HUDEP-2 (cell line): ENCODE measurements at regions not wholly inside any gene's neighbourhood (a gene's known extent, or its start where the extent isn't known, plus 50 kb on each side); places are given as distances from the start of the nearest gene placed in this dataset.

Source experiments
- DNase-seq, 76 experiments: peaks; one replicate each; lab custom pipeline; 2025; ENCODE audit not compliant: unreplicated experiment in 76 of 76; lab: John Stamatoyannopoulos, UW

GRCh38 chr9:660227-660626, 181.3 kb upstream of the DMRT1 start:
- DNase-seq, result no peak

- no peak for DNase-seq
Observed at GRCh38 chr9:663541-663940, 178.0 kb upstream of the DMRT1 start.

DNA sequence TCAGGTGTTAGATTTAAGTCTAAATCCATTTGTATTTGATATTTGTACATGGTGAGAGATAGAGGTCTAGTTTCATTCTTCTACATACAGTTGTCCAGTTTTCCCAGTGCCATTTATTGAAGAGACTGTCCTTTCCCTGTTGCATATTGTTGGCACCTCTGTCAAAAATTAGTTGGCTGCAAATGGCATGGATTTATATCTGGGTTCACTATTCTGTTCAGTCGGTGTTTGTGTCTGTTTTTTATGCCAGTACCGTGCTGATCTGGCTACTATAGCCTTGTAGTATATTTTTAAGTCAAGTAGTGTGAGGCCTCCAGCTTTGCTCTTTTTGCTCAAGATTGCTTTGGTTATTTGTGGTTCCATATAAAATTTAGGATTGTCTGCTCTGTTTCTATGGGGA, 176.2 kb upstream of the DMRT1 start:
- no peak for DNase-seq

DNA sequence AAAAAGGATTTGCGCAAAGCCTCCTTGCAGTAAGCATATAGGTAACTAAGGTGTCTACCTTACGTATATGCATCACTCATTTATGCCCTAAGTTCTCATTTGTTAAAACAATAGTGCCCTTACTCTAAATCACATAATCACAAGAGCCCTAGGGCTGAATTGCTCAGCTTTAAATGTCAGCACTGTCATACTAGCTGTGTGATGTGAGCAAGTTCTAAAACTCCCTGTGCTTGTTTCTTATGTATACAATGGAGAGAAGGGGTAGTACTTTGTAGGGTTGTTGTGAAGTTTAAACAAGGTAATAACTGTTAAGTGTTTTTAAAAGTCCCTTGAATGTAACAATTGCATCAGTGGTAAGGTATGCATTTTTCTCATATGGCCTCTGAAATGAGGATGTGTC, 169.5 kb upstream of the DMRT1 start:
- no peak for DNase-seq

DNA sequence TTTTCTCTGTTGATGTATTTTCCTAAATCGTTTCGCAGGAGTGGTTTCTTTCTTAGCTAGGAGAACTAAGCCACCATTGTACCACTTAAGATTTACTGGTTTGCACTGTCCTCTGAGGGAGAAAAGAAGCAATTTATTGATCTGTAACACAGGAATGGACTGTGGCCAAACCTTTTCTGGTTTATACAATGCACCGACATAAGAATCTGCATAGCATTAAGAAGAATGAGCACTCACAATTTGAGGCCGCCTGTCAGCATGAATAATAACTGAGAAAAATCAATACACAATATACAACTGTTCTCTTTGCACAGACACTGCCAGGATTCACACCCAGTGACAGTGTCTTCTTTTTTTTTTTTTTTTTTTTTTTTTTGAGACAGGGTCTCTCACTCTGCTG, 168.6 kb upstream of the DMRT1 start:
- no peak for DNase-seq

GRCh38 chr9:673264-673965, 168.1 kb upstream of the DMRT1 start:
- DNase-seq, result no peak

- DNase-seq, result no peak
Observed at GRCh38 chr9:673966-674526, 167.5 kb upstream of the DMRT1 start.

DNA sequence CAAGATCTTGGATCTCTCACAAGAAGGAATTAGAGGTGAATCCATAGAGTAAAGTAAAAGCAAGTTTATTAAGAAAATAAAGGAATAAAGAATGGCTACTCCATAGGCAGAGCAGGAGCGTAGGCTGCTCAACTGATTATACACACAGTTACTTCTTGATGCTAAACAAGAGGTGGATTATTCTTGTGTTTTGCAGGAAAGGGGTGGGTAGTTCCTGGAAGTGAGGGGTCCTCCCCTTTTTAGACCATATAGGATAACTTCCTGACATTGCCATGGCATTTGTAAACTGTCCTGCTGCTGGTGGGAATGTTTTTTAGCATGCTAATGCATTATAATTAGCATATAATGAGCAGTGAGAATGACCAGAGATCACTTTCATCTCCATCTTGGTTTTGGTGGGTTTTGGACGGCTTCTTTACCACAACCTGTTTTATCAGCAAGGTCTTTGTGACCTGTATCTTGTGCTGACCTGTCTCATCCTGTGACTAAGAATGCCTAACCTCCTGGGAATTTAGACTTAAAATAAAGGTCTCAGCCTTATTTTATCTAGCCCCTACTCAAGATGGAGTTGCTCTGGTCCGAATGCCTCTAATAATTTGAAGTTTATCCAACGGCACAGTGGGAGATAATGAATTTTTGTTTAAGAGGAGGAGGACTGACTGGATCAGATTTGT, 165.7 kb upstream of the DMRT1 start:
- no peak for DNase-seq

DNA sequence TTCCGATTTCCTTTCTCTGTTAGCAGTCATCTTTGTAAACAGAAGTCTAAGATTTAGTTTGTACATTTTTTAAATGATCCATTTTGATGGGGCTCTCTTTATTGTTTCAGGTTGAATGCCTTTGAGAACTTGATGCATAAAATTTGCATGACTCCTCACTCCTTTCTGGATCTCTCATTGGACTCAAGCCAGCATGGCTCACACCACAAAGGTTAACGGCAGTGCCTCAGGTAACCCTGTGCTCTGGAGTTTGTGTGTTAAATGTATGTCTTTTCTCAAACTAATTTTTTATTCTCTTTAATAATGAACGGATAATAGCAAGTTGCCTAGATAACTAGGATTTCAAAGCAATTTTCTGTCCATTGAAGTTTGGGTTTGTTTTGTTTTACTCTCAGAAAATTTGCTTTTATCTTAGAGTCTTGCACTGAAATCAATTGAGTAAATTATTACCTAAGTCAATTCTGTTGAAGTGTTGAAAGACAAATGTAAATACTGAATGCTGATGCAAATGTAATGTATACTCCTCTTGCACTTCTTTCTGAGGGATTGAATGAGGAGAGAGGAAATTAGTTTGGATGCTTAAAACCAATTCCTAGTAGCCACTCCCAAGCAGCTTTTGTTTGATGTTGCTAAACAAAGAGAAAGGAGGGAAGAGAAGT, 164.6 kb upstream of the DMRT1 start:
- DNase-seq, result no peak

- DNase-seq, result no peak
Observed at GRCh38 chr9:677461-678097, 163.9 kb upstream of the DMRT1 start.

- no peak for DNase-seq
Observed at GRCh38 chr9:678897-679296, 162.6 kb upstream of the DMRT1 start.

DNA sequence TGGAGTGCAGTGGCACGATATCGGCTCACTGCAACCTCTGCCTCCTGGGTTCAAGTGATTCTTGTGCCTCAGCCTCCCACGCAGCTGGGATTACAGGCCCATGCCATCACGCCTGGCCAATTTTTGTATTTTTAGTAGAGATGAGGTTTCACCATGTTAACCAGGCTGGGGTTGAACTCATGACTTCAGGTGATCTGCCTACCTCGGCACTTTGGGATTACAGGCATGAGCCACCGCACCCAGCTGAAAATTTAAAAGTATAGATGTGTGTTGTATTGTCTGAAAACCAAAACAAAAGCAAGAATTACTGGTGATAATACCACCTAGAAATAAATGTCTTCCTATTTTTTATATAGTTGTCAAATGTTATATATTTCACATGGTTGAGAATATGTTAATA, 162.0 kb upstream of the DMRT1 start:
- no peak for DNase-seq

DNA sequence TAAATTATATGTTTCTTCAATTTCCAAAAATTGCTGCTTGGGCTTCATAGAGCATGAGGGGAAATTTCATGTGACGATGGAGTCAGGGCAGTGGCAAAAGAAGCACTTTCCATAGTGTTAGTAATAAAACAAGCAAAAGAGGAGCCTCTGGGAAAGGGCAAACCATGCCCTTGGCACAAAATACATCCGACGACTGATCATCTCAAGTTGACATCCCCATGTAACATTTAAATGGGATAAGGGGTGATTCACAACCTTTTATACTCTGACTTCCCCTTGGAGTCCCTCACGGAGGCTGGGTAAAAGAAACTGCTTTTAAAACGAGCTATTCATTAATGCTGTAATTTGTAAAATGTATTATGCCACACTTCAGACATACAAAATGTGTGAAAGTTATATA, 161.4 kb upstream of the DMRT1 start:
- DNase-seq, result no peak

DNA sequence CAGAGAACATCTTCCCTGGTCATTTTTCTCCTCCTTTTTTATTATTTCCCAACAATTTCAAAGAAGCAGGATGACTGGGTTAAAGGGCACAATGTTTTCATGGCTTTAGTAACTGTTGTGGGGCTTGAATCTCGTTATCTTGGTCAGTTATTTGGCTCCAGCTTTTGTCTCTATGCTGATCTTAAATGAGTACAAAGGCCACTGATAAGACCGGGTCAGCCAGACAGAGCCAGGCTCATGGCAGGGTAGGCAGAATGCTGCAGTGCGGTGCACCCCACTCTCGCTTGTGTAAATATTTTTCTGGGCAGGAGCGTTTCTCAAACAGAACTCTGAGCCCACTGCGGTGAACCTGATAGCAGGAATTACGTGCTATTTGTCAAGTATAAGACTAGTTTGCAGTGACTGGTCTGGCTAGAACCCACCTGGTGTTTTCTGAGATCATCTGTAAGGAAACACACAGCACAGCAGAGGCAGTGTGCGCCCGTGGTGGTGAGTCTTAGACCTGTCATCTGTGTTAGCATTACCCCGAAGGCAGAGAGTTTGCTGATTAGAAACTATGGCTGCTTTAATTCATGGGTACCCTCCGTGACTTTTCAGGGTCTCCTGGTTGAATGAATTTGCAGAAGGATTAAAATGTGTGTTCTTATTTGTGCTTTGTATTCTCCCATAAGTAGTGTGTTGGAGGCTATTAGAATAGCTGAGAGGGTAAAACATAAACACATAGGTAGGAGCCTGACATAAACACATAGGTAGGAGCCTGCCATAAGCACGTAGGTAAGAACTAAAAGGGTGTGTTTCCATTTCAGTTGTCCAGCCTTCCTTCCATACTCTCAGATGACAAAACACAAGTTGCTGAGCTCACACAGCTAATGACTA, 158.6 kb upstream of the DMRT1 start:
- DNase-seq, result no peak

- no peak for DNase-seq
Observed at GRCh38 chr9:683509-684021, 157.9 kb upstream of the DMRT1 start.

- DNase-seq, result no peak
Observed at GRCh38 chr9:684054-684890, 157.2 kb upstream of the DMRT1 start.

DNA sequence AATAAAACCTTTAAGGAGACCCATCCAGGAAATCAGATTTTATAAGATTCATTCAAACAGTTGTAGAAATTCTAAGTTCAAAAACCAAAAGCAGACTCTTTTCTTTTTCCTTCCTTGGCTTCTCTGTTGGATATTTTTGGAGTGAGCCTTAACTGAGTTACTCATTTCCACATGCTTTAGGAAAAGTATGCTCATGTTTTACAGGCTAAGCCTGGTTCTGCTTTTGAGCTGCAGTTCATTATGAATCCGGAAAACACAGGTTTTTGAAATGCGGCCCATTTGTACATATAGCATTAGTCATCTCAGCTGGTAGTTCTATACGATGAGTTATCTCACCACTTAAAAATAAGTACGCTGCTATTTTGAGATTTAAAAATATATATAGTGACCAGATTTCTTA, 156.6 kb upstream of the DMRT1 start:
- no peak for DNase-seq

GRCh38 chr9:686321-686813, 155.1 kb upstream of the DMRT1 start:
- no peak for DNase-seq
